K562 (cell line): ENCODE measurements at regions not wholly inside any gene's neighbourhood (a gene's known extent, or its start where the extent isn't known, plus 50 kb on each side); places are given as distances from the start of the nearest gene placed in this dataset.

Experiments used
- E2F1 ChIP-seq: sonication (generic); formaldehyde crosslinking; IDR thresholded peaks from 2 replicates; pipeline ENCODE4 v1.8.1; 2023; ENCODE audit warnings: mild to moderate bottlenecking, missing genetic modification reagents, moderate library complexity
- E2F6 ChIP-seq, 2 experiments: IDR thresholded peaks; 2 replicates each; pipeline ENCODE4 v1.6.1; 2011; ENCODE audit warnings: borderline replicate concordance in 1 of 2, control low read depth in 1 of 2, low read depth in 1 of 2, low read length in 1 of 2, mild to moderate bottlenecking in 1 of 2, mixed read lengths in 1 of 2, moderate library complexity in 1 of 2; ENCODE audit not compliant: insufficient read depth in 1 of 2, insufficient read length in 1 of 2, poor library complexity in 1 of 2, severe bottlenecking in 1 of 2; ENCODE audit errors: extremely low read depth in 1 of 2
- FIP1L1 ChIP-seq: fragments of 200-400 bp; formaldehyde crosslinking; IDR thresholded peaks from 2 replicates; pipeline ENCODE4 v1.6.1; 2018; ENCODE audit warnings: mild to moderate bottlenecking, low read depth, low read length; ENCODE audit not compliant: poor library complexity, severe bottlenecking
- KLF6 ChIP-seq: fragments of 250-450 bp; sonication (Bioruptor Pico); IDR thresholded peaks from 2 replicates; pipeline ENCODE4 v1.4.0; 2020; ENCODE audit warnings: mild to moderate bottlenecking, moderate library complexity, borderline replicate concordance
- MTA2 ChIP-seq: fragments of 450-650 bp; IDR thresholded peaks from 2 replicates; pipeline ENCODE4 v1.6.1; 2016; ENCODE audit warnings: low read depth
- RBM34 ChIP-seq: fragments of 200-400 bp; formaldehyde crosslinking; IDR thresholded peaks from 2 replicates; pipeline ENCODE4 v1.6.1; 2018; ENCODE audit warnings: low read length, borderline replicate concordance; ENCODE audit not compliant: insufficient read depth
- SPI1 ChIP-seq: IDR thresholded peaks from 2 replicates; pipeline ENCODE4 v1.6.1; 2011; ENCODE audit warnings: low read depth, low read length, control low read depth, borderline replicate concordance
- TRIM24 ChIP-seq, 2 experiments: fragments of 450-650 bp; IDR thresholded peaks; 2 replicates each; pipeline ENCODE4 v1.6.1; 2016
- ZNF444 ChIP-seq: fragments of 250-450 bp; sonication (Bioruptor Pico); IDR thresholded peaks from 2 replicates; pipeline ENCODE4 v1.4.0; 2020; ENCODE audit warnings: mild to moderate bottlenecking, moderate library complexity
- TF ChIP-seq, protein P1 (sequence below): fragments of 450-650 bp; IDR thresholded peaks from 2 replicates; pipeline ENCODE4 v1.6.1; 2016; ENCODE audit warnings: mild to moderate bottlenecking, moderate library complexity
- TF ChIP-seq, protein P2 (sequence below): fragments of 450-650 bp; formaldehyde crosslinking; IDR thresholded peaks from 2 replicates; pipeline ENCODE4 v1.4.0; 2022; ENCODE audit warnings: missing genetic modification characterization

DNA sequence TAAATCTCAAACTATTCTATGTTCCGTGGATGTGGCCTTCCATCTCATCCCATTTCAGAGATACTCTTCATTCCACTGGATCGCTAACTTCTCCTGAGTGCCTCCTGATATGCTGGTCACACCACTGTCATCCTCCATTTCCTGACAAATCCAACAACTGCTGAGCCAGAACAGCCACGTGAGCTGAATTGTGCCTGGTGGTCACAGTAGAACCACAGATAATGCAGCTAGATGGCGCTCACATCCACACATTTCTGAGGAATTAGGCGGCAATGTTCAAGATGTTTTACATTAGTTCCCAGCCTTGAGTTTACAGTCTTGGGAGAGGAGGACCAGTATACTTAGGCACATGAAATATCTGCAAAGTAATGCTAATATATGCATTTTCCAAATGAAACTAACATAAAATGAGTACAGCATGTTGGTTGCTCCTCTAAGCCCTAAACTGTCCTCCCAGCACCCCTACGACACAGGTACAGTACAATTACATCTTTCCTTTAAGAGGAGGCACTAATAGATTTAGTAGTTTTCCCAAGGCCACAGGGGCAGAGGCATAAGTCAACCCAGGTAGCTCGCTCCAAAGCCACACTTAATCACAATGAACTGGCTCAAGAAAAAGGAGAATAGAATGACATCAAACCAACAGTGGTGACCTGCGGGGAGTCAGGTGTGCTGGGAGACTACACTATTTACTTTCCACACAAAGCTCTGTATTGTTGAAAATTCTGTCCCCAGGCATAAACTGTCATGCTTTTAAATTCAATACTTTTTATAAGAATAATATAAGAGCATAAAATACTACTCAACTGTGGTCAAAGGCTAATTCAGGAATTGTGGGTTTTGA, 134.2 kb downstream of the CHIC2 start (continued):
- TF ChIP-seq, protein P1, sequence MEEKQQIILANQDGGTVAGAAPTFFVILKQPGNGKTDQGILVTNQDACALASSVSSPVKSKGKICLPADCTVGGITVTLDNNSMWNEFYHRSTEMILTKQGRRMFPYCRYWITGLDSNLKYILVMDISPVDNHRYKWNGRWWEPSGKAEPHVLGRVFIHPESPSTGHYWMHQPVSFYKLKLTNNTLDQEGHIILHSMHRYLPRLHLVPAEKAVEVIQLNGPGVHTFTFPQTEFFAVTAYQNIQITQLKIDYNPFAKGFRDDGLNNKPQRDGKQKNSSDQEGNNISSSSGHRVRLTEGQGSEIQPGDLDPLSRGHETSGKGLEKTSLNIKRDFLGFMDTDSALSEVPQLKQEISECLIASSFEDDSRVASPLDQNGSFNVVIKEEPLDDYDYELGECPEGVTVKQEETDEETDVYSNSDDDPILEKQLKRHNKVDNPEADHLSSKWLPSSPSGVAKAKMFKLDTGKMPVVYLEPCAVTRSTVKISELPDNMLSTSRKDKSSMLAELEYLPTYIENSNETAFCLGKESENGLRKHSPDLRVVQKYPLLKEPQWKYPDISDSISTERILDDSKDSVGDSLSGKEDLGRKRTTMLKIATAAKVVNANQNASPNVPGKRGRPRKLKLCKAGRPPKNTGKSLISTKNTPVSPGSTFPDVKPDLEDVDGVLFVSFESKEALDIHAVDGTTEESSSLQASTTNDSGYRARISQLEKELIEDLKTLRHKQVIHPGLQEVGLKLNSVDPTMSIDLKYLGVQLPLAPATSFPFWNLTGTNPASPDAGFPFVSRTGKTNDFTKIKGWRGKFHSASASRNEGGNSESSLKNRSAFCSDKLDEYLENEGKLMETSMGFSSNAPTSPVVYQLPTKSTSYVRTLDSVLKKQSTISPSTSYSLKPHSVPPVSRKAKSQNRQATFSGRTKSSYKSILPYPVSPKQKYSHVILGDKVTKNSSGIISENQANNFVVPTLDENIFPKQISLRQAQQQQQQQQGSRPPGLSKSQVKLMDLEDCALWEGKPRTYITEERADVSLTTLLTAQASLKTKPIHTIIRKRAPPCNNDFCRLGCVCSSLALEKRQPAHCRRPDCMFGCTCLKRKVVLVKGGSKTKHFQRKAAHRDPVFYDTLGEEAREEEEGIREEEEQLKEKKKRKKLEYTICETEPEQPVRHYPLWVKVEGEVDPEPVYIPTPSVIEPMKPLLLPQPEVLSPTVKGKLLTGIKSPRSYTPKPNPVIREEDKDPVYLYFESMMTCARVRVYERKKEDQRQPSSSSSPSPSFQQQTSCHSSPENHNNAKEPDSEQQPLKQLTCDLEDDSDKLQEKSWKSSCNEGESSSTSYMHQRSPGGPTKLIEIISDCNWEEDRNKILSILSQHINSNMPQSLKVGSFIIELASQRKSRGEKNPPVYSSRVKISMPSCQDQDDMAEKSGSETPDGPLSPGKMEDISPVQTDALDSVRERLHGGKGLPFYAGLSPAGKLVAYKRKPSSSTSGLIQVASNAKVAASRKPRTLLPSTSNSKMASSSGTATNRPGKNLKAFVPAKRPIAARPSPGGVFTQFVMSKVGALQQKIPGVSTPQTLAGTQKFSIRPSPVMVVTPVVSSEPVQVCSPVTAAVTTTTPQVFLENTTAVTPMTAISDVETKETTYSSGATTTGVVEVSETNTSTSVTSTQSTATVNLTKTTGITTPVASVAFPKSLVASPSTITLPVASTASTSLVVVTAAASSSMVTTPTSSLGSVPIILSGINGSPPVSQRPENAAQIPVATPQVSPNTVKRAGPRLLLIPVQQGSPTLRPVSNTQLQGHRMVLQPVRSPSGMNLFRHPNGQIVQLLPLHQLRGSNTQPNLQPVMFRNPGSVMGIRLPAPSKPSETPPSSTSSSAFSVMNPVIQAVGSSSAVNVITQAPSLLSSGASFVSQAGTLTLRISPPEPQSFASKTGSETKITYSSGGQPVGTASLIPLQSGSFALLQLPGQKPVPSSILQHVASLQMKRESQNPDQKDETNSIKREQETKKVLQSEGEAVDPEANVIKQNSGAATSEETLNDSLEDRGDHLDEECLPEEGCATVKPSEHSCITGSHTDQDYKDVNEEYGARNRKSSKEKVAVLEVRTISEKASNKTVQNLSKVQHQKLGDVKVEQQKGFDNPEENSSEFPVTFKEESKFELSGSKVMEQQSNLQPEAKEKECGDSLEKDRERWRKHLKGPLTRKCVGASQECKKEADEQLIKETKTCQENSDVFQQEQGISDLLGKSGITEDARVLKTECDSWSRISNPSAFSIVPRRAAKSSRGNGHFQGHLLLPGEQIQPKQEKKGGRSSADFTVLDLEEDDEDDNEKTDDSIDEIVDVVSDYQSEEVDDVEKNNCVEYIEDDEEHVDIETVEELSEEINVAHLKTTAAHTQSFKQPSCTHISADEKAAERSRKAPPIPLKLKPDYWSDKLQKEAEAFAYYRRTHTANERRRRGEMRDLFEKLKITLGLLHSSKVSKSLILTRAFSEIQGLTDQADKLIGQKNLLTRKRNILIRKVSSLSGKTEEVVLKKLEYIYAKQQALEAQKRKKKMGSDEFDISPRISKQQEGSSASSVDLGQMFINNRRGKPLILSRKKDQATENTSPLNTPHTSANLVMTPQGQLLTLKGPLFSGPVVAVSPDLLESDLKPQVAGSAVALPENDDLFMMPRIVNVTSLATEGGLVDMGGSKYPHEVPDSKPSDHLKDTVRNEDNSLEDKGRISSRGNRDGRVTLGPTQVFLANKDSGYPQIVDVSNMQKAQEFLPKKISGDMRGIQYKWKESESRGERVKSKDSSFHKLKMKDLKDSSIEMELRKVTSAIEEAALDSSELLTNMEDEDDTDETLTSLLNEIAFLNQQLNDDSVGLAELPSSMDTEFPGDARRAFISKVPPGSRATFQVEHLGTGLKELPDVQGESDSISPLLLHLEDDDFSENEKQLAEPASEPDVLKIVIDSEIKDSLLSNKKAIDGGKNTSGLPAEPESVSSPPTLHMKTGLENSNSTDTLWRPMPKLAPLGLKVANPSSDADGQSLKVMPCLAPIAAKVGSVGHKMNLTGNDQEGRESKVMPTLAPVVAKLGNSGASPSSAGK = peak; percentile 55
- peak; percentile 27 to 88 for TF ChIP-seq E2F6 (IDR thresholded peaks at IDR 0.05; ENCODE audit: borderline replicate concordance in 1 of 2, extremely low read depth in 1 of 2, insufficient read depth in 1 of 2, insufficient read length in 1 of 2, low read depth in 1 of 2, low read length in 1 of 2, poor library complexity in 1 of 2, severe bottlenecking in 1 of 2)
- no peak for TF ChIP-seq MTA2
- no peak for TF ChIP-seq RBM34
- TF ChIP-seq ZNF444 = no peak
- TF ChIP-seq KLF6 = no peak
- no peak for TF ChIP-seq SPI1
- no peak for TF ChIP-seq TRIM24 (IDR thresholded peaks at IDR 0.05)
- TF ChIP-seq E2F1 = no peak
- TF ChIP-seq, protein P2, sequence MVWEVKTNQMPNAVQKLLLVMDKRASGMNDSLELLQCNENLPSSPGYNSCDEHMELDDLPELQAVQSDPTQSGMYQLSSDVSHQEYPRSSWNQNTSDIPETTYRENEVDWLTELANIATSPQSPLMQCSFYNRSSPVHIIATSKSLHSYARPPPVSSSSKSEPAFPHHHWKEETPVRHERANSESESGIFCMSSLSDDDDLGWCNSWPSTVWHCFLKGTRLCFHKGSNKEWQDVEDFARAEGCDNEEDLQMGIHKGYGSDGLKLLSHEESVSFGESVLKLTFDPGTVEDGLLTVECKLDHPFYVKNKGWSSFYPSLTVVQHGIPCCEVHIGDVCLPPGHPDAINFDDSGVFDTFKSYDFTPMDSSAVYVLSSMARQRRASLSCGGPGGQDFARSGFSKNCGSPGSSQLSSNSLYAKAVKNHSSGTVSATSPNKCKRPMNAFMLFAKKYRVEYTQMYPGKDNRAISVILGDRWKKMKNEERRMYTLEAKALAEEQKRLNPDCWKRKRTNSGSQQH (CRISPR knock-in tag) = no peak
- TF ChIP-seq FIP1L1 = no peak
